ENCODE measurements at regions not wholly inside any gene's neighbourhood (a gene's known extent, or its start where the extent isn't known, plus 50 kb on each side); places are given as distances from the start of the nearest gene placed in this dataset.

DNA sequence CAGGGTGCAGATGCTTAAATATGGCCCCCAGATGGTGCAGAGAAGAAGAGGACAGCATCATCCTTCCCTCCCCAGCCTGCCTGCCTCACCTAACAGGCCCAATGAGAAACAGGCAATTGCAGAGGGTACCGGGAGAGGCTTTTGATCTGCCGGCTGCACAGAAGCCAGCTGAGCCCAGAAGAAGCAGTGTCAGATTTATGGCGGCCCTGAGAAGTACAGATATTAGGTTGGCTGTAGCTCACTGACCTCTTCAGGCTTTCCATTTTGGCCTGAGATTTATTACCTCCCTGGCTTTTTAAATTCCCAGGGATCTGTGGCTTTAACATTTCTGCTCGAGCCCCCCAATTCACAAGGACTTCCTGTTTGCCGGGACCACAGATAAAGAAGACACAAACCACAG is 278.7 kb downstream of the EN1 start:
- TF ChIP-seq, protein P1, sequence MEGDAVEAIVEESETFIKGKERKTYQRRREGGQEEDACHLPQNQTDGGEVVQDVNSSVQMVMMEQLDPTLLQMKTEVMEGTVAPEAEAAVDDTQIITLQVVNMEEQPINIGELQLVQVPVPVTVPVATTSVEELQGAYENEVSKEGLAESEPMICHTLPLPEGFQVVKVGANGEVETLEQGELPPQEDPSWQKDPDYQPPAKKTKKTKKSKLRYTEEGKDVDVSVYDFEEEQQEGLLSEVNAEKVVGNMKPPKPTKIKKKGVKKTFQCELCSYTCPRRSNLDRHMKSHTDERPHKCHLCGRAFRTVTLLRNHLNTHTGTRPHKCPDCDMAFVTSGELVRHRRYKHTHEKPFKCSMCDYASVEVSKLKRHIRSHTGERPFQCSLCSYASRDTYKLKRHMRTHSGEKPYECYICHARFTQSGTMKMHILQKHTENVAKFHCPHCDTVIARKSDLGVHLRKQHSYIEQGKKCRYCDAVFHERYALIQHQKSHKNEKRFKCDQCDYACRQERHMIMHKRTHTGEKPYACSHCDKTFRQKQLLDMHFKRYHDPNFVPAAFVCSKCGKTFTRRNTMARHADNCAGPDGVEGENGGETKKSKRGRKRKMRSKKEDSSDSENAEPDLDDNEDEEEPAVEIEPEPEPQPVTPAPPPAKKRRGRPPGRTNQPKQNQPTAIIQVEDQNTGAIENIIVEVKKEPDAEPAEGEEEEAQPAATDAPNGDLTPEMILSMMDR (IDR thresholded peaks at IDR 0.05): no peak
- no peaks in the 10 kb centered on the region for H3K27me3 ChIP-seq
- H3K4me3 ChIP-seq: no peak overlapping the region
- no peaks in the 10 kb centered on the region for H3K9me3 ChIP-seq
- no peak overlapping the region for H3K27ac ChIP-seq
- no peaks in the 10 kb centered on the region for H3K36me3 ChIP-seq
- no peak for DNase-seq
- intact Hi-C loops (cut with DNase I; ENCODE audit: low total_unique reads): no loop called here
- no peaks in the 10 kb centered on the region for H3K4me1 ChIP-seq

DNA sequence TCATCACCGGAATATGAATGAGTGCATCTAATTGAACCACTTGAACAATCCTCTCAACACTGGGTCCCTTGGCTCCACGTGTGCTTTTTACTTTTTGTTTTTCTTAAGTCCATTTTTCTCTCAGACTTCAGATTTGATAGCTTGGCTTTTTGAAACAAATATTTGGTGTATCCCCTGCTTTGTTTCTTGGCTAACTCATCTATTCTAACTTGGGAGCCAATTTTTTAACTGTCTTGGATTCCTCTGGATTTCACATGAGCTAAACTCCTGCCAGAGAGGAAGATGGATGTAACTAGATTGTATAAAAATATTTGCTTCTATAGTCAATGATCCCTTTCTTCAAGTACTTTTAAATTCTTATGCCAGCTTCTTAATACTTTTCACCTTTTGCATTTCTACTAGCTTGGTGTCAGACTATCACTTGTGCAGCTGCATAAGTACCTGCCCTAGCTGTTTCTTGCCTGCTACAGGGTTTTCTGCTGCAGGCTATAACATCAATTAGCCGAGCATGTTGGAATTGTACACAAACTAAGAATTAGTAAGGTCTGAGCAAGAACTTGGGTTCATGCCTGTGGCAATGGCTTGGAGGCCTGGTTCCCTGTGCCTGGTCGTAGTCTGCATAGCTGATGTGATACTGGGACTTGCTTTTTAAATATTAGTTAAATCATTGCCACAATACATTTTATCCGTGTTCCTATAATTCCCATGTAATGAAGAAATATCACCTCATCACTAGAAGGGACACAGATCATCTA is 281.5 kb downstream of the EN1 start:
- TF ChIP-seq, protein P1 (IDR thresholded peaks at IDR 0.05): no peak
- no peak overlapping the region for H3K27ac ChIP-seq
- no peaks in the 10 kb centered on the region for H3K36me3 ChIP-seq
- H3K4me1 ChIP-seq: no peaks in the 10 kb centered on the region
- intact Hi-C loops (cut with DNase I; ENCODE audit: low total_unique reads): no loop called here
- no peak for DNase-seq
- H3K4me3 ChIP-seq: no peak overlapping the region
- no peaks in the 10 kb centered on the region for H3K27me3 ChIP-seq
- H3K9me3 ChIP-seq: no peaks in the 10 kb centered on the region

DNA sequence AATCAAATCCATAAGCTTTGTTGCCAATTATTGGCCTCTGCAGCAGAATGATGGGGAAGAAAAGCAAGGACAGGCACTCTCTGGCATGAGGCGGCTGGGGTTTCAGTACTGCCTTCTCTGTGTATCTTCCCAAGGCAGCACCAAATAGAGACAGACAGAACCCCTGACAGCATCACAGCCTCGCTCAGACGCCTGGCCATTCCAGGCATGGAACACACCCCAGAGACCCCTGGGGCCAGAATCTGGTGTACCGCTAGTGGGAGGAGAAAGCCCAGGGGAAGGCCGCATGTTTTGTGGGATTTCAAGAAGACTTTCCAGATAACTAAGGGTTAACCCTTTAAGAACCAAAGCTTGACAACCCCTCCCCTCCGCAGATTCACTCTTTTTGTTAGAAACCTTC is 282.1 kb downstream of the EN1 start:
- no peaks in the 10 kb centered on the region for H3K36me3 ChIP-seq
- no peak overlapping the region for H3K4me3 ChIP-seq
- no peak overlapping the region for H3K27ac ChIP-seq
- H3K9me3 ChIP-seq: no peaks in the 10 kb centered on the region
- intact Hi-C loops (cut with DNase I; ENCODE audit: low total_unique reads): no loop called here
- DNase-seq: no peak
- H3K27me3 ChIP-seq: no peaks in the 10 kb centered on the region
- TF ChIP-seq, protein P1 (IDR thresholded peaks at IDR 0.05): no peak
- no peaks in the 10 kb centered on the region for H3K4me1 ChIP-seq

DNA sequence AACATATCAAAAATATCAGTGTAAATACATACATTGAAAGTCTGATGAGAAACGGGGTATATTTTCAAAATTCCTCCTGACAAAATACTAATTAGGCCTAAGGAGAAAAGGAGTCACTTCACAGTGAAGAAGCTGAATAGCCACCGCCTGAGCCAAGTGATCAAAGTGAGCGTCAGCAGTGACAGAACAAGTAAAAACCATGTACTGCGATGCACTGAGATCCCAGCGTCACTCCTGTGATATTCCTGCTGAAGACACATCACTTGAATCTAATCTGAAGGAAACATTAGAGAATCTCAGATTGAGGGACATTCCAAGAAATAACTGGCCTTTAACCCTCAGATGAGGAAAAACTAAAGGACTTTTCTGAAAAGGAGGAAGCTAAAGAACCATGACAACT is 285.3 kb downstream of the EN1 start:
- Histone ChIP-seq H3K27me3 (no peaks in the 10 kb centered on the region), H3K9me3 (no peaks in the 10 kb centered on the region), H3K4me1 (no peaks in the 10 kb centered on the region), H3K4me3 (no peak overlapping the region), H3K27ac (no peak overlapping the region), H3K36me3 (no peaks in the 10 kb centered on the region)
- TF ChIP-seq, protein P1 (IDR thresholded peaks at IDR 0.05): no peak
- DNase-seq: no peak
- intact Hi-C loops (cut with DNase I; ENCODE audit: low total_unique reads): no loop called here

DNA sequence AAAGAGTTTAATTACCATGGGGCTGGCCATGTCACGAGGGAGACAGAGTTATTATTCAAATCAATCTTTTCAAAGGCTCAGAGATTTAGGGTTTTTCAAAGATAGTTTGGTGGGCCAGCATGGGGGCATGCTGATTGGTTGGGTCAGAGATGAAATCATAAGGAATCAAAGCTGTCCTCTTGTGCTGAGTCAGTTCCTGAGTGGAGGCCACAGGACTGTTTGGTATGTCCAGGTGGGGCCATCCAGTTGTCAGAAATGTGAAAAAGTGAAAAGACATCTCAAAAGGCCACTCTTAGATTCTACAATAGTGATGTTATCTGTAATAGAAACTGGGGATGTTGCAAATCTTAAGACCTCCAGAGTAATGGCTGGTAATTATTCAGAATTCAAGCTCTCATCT is 288.6 kb downstream of the EN1 start:
- Histone ChIP-seq H3K27ac (no peak overlapping the region), H3K4me3 (no peak overlapping the region), H3K9me3 (no peaks in the 10 kb centered on the region), H3K36me3 (no peaks in the 10 kb centered on the region), H3K27me3 (no peaks in the 10 kb centered on the region), H3K4me1 (no peaks in the 10 kb centered on the region)
- TF ChIP-seq, protein P1 (IDR thresholded peaks at IDR 0.05): no peak
- DNase-seq: no peak
- intact Hi-C loops (cut with DNase I; ENCODE audit: low total_unique reads): no loop called here

DNA sequence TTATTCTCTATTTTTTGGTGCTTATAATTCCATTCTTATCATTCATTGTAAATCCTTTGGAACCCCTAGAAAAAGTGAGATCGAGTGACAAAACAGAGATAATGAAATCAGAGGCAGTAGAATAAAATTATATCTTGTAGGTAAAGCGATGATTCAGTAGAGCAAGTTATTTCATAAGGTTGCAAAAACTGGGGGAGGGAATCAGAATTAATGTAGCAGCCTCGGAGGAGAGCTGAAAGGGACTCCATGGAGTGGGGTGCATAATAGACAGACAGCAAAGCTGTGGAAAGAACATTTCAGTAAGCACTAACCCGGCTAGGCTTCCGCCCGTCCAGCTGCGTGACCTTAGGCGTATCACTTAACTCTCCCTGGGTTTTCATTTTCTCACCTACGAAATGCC is 289.7 kb downstream of the EN1 start:
- TF ChIP-seq, protein P1 (IDR thresholded peaks at IDR 0.05): no peak
- Histone ChIP-seq H3K4me1 (no peaks in the 10 kb centered on the region), H3K27me3 (no peaks in the 10 kb centered on the region), H3K9me3 (no peaks in the 10 kb centered on the region), H3K4me3 (no peak overlapping the region), H3K36me3 (no peaks in the 10 kb centered on the region), H3K27ac (no peak overlapping the region)
- no peak for DNase-seq
- intact Hi-C loops (cut with DNase I; ENCODE audit: low total_unique reads): no loop called here

Measured in tibial artery (tissue), 4 donors.